Neural progenitor cell (in vitro differentiated cells): ENCODE measurements at regions not wholly inside any gene's neighbourhood (a gene's known extent, or its start where the extent isn't known, plus 50 kb on each side); places are given as distances from the start of the nearest gene placed in this dataset.

Experiments
- EZH2 ChIP-seq: fragments of 200-600 bp; sonication (generic); IDR thresholded peaks from 2 replicates; pipeline ENCODE4 v1.6.1; 2017; ENCODE audit warnings: antibody characterized with exemption, mild to moderate bottlenecking, moderate library complexity
- EZH2phosphoT487 ChIP-seq: fragments of 200-600 bp; sonication (generic); IDR thresholded peaks from 2 replicates; pipeline ENCODE4 v1.6.1; 2017; ENCODE audit warnings: antibody characterized with exemption
- TF ChIP-seq, protein P1 (sequence below): fragments of 200-600 bp; sonication (generic); IDR thresholded peaks from 2 replicates; pipeline ENCODE4 v1.5.1; 2017; ENCODE audit warnings: antibody characterized with exemption, mild to moderate bottlenecking

GRCh38 chr4:3384771-3385710 lies 56.7 kb upstream of the HGFAC start:
- TF ChIP-seq, protein P1, sequence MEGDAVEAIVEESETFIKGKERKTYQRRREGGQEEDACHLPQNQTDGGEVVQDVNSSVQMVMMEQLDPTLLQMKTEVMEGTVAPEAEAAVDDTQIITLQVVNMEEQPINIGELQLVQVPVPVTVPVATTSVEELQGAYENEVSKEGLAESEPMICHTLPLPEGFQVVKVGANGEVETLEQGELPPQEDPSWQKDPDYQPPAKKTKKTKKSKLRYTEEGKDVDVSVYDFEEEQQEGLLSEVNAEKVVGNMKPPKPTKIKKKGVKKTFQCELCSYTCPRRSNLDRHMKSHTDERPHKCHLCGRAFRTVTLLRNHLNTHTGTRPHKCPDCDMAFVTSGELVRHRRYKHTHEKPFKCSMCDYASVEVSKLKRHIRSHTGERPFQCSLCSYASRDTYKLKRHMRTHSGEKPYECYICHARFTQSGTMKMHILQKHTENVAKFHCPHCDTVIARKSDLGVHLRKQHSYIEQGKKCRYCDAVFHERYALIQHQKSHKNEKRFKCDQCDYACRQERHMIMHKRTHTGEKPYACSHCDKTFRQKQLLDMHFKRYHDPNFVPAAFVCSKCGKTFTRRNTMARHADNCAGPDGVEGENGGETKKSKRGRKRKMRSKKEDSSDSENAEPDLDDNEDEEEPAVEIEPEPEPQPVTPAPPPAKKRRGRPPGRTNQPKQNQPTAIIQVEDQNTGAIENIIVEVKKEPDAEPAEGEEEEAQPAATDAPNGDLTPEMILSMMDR: no peak
- TF ChIP-seq EZH2phosphoT487 (no peak), EZH2 (no peak)
